ENCODE measurements at regions not wholly inside any gene's neighbourhood (a gene's known extent, or its start where the extent isn't known, plus 50 kb on each side); places are given as distances from the start of the nearest gene placed in this dataset.

DNA sequence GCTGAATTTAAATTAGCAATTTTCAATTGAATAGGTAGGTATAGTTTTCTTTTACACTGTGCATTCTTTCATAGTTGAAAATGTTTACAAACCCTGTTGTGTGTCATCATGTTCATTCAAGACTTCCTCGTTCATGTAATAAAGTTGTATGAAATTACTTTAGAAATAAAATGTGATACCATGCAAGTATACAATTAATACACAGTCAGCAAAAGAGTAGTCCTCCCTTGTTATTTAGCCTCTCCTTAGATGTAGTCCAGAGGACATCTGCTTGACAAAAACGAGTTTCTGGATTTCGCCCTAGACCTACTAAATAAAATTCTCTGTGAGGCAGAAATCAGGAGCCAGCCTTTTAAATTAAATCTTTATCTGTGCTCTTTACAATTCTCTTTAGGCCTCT lies 231.6 kb downstream of the CXXC4 start:
- Histone ChIP-seq H3K27ac (ENCODE audit: insufficient read depth, low read length) (no peak overlapping the region), H4K20me1 (ENCODE audit: control insufficient read depth, extremely low read depth, insufficient read depth, low read length) (no peaks in the 10 kb centered on the region), H3K79me2 (ENCODE audit: control insufficient read depth, insufficient read depth, low read length) (no peaks in the 10 kb centered on the region), H3K4me1 (ENCODE audit: control insufficient read depth, extremely low read depth, insufficient read depth, low read length) (no peaks in the 10 kb centered on the region), H3K27me3 (ENCODE audit: control insufficient read depth, insufficient read depth, low read length) (no peaks in the 10 kb centered on the region), H3K4me3 (replicated peaks in 1 of 4; ENCODE audit: control extremely low read depth in 1 of 4, insufficient read depth in 1 of 4, low read depth in 3 of 4, low read length in 4 of 4) (no peak overlapping the region), H3K9me3 (ENCODE audit: control insufficient read depth, insufficient read depth, low read depth, low read length) (no peaks in the 10 kb centered on the region), H3K4me2 (ENCODE audit: extremely low read depth, insufficient read depth, low read length) (no peak overlapping the region), H3K36me3 (ENCODE audit: control insufficient read depth, insufficient read depth, low read length) (no peaks in the 10 kb centered on the region), H3K9ac (ENCODE audit: insufficient read depth, low read length) (no peak overlapping the region), H2AFZ (ENCODE audit: low read length) (no peak overlapping the region)
- DNase-seq (ENCODE audit: low read depth in 2 of 2) = no peak
- TF ChIP-seq, protein P1, sequence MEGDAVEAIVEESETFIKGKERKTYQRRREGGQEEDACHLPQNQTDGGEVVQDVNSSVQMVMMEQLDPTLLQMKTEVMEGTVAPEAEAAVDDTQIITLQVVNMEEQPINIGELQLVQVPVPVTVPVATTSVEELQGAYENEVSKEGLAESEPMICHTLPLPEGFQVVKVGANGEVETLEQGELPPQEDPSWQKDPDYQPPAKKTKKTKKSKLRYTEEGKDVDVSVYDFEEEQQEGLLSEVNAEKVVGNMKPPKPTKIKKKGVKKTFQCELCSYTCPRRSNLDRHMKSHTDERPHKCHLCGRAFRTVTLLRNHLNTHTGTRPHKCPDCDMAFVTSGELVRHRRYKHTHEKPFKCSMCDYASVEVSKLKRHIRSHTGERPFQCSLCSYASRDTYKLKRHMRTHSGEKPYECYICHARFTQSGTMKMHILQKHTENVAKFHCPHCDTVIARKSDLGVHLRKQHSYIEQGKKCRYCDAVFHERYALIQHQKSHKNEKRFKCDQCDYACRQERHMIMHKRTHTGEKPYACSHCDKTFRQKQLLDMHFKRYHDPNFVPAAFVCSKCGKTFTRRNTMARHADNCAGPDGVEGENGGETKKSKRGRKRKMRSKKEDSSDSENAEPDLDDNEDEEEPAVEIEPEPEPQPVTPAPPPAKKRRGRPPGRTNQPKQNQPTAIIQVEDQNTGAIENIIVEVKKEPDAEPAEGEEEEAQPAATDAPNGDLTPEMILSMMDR (conservative IDR thresholded peaks at IDR 0.05 in 1 of 2, IDR thresholded peaks at IDR 0.05 in 1 of 2; ENCODE audit: low read depth in 1 of 2, low read length in 2 of 2) = no peak
- TF ChIP-seq EZH2 (IDR thresholded peaks at IDR 0.05; ENCODE audit: low read length, missing control alignments) = no peak

DNA sequence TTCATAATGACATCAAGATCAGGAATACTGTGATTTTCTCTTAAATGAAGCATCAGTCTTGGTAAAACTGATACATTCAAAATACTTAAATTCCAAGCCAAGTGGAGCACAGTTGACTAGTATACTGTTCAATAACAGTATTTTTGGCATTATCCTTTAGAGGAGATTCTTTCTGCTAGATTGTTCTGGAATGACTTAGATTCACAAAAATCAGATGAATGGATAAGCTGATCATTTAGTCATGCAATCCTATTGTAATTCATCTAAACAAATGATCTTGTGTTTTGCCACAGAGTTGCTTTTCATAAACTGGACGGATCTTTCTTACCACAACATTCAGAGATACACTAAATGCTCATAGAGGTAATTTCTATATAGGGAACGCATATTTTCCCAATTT lies 232.0 kb downstream of the CXXC4 start:
- H3K36me3 ChIP-seq (ENCODE audit: control insufficient read depth, insufficient read depth, low read length) = no peaks in the 10 kb centered on the region
- no peaks in the 10 kb centered on the region for H3K4me1 ChIP-seq (ENCODE audit: control insufficient read depth, extremely low read depth, insufficient read depth, low read length)
- H3K9me3 ChIP-seq (ENCODE audit: control insufficient read depth, insufficient read depth, low read depth, low read length) = no peaks in the 10 kb centered on the region
- no peak overlapping the region for H3K9ac ChIP-seq (ENCODE audit: insufficient read depth, low read length)
- H3K4me2 ChIP-seq (ENCODE audit: extremely low read depth, insufficient read depth, low read length) = no peak overlapping the region
- TF ChIP-seq EZH2 (IDR thresholded peaks at IDR 0.05; ENCODE audit: low read length, missing control alignments) = no peak
- TF ChIP-seq, protein P1 (conservative IDR thresholded peaks at IDR 0.05 in 1 of 2, IDR thresholded peaks at IDR 0.05 in 1 of 2; ENCODE audit: low read depth in 1 of 2, low read length in 2 of 2) = no peak
- H2AFZ ChIP-seq (ENCODE audit: low read length) = no peak overlapping the region
- no peaks in the 10 kb centered on the region for H4K20me1 ChIP-seq (ENCODE audit: control insufficient read depth, extremely low read depth, insufficient read depth, low read length)
- no peak for DNase-seq (ENCODE audit: low read depth in 2 of 2)
- no peaks in the 10 kb centered on the region for H3K79me2 ChIP-seq (ENCODE audit: control insufficient read depth, insufficient read depth, low read length)
- no peak overlapping the region for H3K27ac ChIP-seq (ENCODE audit: insufficient read depth, low read length)
- no peaks in the 10 kb centered on the region for H3K27me3 ChIP-seq (ENCODE audit: control insufficient read depth, insufficient read depth, low read length)
- no peak overlapping the region for H3K4me3 ChIP-seq (replicated peaks in 1 of 4; ENCODE audit: control extremely low read depth in 1 of 4, insufficient read depth in 1 of 4, low read depth in 3 of 4, low read length in 4 of 4)

DNA sequence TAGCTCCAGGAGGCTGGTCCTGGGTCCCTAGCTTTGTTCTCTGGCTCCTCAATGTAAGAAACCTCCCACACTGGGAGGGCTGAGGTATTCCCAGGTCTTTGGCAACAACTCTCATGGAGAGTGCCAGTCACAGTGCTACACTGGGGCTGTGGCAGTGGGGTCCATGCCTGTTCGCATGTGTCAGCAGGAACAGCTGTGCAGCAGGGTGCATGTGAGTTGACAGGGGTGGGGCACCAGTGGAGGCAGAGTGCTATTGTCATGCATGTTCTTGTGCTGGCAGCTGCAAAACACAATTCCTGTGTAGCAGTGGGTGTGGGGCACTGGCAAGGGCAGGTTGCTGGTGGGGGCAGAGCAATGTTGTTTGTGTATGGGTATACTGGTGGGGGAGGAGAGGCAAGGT lies 246.0 kb downstream of the CXXC4 start:
- no peaks in the 10 kb centered on the region for H3K4me1 ChIP-seq (ENCODE audit: control insufficient read depth, extremely low read depth, insufficient read depth, low read length)
- no peaks in the 10 kb centered on the region for H3K9me3 ChIP-seq (ENCODE audit: control insufficient read depth, insufficient read depth, low read depth, low read length)
- H3K4me3 ChIP-seq (replicated peaks in 1 of 4; ENCODE audit: control extremely low read depth in 1 of 4, insufficient read depth in 1 of 4, low read depth in 3 of 4, low read length in 4 of 4) = no peak overlapping the region
- DNase-seq (ENCODE audit: low read depth in 2 of 2) = no peak
- no peaks in the 10 kb centered on the region for H3K79me2 ChIP-seq (ENCODE audit: control insufficient read depth, insufficient read depth, low read length)
- H2AFZ ChIP-seq (ENCODE audit: low read length) = no peak overlapping the region
- no peak overlapping the region for H3K27ac ChIP-seq (ENCODE audit: insufficient read depth, low read length)
- H4K20me1 ChIP-seq (ENCODE audit: control insufficient read depth, extremely low read depth, insufficient read depth, low read length) = no peaks in the 10 kb centered on the region
- H3K36me3 ChIP-seq (ENCODE audit: control insufficient read depth, insufficient read depth, low read length) = no peaks in the 10 kb centered on the region
- no peak overlapping the region for H3K4me2 ChIP-seq (ENCODE audit: extremely low read depth, insufficient read depth, low read length)
- H3K27me3 ChIP-seq (ENCODE audit: control insufficient read depth, insufficient read depth, low read length) = no peaks in the 10 kb centered on the region
- no peak overlapping the region for H3K9ac ChIP-seq (ENCODE audit: insufficient read depth, low read length)
- TF ChIP-seq EZH2 (IDR thresholded peaks at IDR 0.05; ENCODE audit: low read length, missing control alignments) = no peak
- TF ChIP-seq, protein P1 (conservative IDR thresholded peaks at IDR 0.05 in 1 of 2, IDR thresholded peaks at IDR 0.05 in 1 of 2; ENCODE audit: low read depth in 1 of 2, low read length in 2 of 2) = no peak
